ENCODE measurements at regions not wholly inside any gene's neighbourhood (a gene's known extent, or its start where the extent isn't known, plus 50 kb on each side); places are given as distances from the start of the nearest gene placed in this dataset.

DNA sequence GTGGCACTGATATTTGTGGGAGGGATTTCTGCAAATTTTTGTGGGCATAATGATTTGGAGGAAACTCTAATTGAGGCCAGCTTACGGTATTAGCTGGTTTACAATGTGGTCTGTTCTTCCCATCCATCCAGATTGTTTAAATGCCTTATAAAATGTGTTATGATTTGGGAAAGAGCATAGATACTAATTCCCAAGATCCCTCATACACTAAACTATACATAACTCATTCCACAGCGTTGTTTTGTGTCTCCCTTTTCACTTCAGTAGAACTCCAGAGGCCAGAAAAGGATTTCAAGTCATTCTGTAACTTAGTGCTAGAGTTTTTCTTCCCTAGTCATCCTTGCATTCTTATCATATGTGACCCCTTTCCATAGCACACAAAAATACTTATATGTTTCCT, 292.6 kb upstream of the NT5E start:
- Histone ChIP-seq H3K9ac (ENCODE audit: low read depth in 1 of 2, low read length in 2 of 2) (no peak overlapping the region), H3K27ac (ENCODE audit: low read depth in 1 of 2, low read length in 2 of 2) (no peak overlapping the region), H3K4me3 (ENCODE audit: low read depth in 1 of 3, low read length in 3 of 3) (no peak overlapping the region), H3K4me1 (ENCODE audit: control insufficient read depth in 4 of 4, insufficient read depth in 4 of 4, low read length in 3 of 4) (no peaks in the 10 kb centered on the region), H3K9me3 (ENCODE audit: control insufficient read depth in 4 of 4, low read length in 3 of 4) (no peaks in the 10 kb centered on the region), H3K36me3 (ENCODE audit: control insufficient read depth in 4 of 4, insufficient read depth in 3 of 4, low read depth in 1 of 4, low read length in 3 of 4) (no peaks in the 10 kb centered on the region), H3K27me3 (ENCODE audit: control insufficient read depth in 4 of 4, insufficient read depth in 4 of 4, low read length in 3 of 4) (no peaks in the 10 kb centered on the region)
- no peak for TF ChIP-seq NR2F2 (IDR thresholded peaks at IDR 0.05)
- TF ChIP-seq SP1 (IDR thresholded peaks at IDR 0.05), result no peak
- no peak for TF ChIP-seq JUND (IDR thresholded peaks at IDR 0.05)
- no peak for TF ChIP-seq HNF4A (conservative IDR thresholded peaks at IDR 0.05)
- 54% methylated on average over 2 of the region's 2 CpGs for WGBS
- no peak for DNase-seq (ENCODE audit: low spot score)

DNA sequence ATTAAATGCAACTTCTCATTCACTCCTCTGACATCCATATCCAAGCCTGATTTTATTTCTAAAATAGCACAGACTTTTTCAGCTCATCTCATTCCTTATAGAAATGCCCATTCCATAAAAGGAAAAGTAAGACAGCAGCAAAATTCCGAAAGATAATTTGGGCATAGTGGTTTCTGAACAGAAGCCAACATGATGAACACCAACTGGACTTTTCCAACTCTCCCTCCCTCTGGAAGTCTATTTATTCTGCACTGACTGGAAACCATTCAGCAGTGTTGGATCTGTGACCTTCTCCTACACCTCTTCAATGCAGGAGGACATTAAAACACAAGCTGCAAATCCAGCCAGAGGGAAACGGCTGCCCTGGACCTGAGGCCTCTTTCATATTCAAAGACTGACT, 306.2 kb upstream of the NT5E start:
- WGBS, result 52% methylated on average over 2 of the region's 2 CpGs
- no peaks in the 10 kb centered on the region for H3K4me1 ChIP-seq (ENCODE audit: control insufficient read depth in 4 of 4, insufficient read depth in 4 of 4, low read length in 3 of 4)
- no peak for DNase-seq (ENCODE audit: low spot score)

More for the DNA sequence above, 306.2 kb upstream of the NT5E start:
- Histone ChIP-seq H3K9ac (ENCODE audit: low read depth in 1 of 2, low read length in 2 of 2) (no peak overlapping the region), H3K4me3 (ENCODE audit: low read depth in 1 of 3, low read length in 3 of 3) (no peak overlapping the region), H3K36me3 (ENCODE audit: control insufficient read depth in 4 of 4, insufficient read depth in 3 of 4, low read depth in 1 of 4, low read length in 3 of 4) (no peaks in the 10 kb centered on the region), H3K9me3 (ENCODE audit: control insufficient read depth in 4 of 4, low read length in 3 of 4) (no peaks in the 10 kb centered on the region), H3K27ac (ENCODE audit: low read depth in 1 of 2, low read length in 2 of 2) (no peak overlapping the region), H3K27me3 (ENCODE audit: control insufficient read depth in 4 of 4, insufficient read depth in 4 of 4, low read length in 3 of 4) (no peaks in the 10 kb centered on the region)
- TF ChIP-seq HNF4A (conservative IDR thresholded peaks at IDR 0.05) (no peak), EGR1 (IDR thresholded peaks at IDR 0.05; ENCODE audit: low read depth in 2 of 2) (no peak), RXRA (IDR thresholded peaks at IDR 0.05) (no peak), NR2F2 (IDR thresholded peaks at IDR 0.05) (no peak), RAD21 (IDR thresholded peaks at IDR 0.05) (no peak), SP1 (IDR thresholded peaks at IDR 0.05) (no peak), GABPA (IDR thresholded peaks at IDR 0.05 in 1 of 2, conservative IDR thresholded peaks at IDR 0.05 in 1 of 2) (no peak), FOXA1 (IDR thresholded peaks at IDR 0.05) (no peak), TAF1 (conservative IDR thresholded peaks at IDR 0.05) (no peak), YY1 (IDR thresholded peaks at IDR 0.05) (no peak), JUND (IDR thresholded peaks at IDR 0.05) (no peak), HNF4G (IDR thresholded peaks at IDR 0.05) (no peak), FOXA2 (IDR thresholded peaks at IDR 0.05) (no peak)
- TF ChIP-seq, protein P1, sequence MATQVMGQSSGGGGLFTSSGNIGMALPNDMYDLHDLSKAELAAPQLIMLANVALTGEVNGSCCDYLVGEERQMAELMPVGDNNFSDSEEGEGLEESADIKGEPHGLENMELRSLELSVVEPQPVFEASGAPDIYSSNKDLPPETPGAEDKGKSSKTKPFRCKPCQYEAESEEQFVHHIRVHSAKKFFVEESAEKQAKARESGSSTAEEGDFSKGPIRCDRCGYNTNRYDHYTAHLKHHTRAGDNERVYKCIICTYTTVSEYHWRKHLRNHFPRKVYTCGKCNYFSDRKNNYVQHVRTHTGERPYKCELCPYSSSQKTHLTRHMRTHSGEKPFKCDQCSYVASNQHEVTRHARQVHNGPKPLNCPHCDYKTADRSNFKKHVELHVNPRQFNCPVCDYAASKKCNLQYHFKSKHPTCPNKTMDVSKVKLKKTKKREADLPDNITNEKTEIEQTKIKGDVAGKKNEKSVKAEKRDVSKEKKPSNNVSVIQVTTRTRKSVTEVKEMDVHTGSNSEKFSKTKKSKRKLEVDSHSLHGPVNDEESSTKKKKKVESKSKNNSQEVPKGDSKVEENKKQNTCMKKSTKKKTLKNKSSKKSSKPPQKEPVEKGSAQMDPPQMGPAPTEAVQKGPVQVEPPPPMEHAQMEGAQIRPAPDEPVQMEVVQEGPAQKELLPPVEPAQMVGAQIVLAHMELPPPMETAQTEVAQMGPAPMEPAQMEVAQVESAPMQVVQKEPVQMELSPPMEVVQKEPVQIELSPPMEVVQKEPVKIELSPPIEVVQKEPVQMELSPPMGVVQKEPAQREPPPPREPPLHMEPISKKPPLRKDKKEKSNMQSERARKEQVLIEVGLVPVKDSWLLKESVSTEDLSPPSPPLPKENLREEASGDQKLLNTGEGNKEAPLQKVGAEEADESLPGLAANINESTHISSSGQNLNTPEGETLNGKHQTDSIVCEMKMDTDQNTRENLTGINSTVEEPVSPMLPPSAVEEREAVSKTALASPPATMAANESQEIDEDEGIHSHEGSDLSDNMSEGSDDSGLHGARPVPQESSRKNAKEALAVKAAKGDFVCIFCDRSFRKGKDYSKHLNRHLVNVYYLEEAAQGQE (IDR thresholded peaks at IDR 0.05), result no peak
- TF ChIP-seq, protein P2, sequence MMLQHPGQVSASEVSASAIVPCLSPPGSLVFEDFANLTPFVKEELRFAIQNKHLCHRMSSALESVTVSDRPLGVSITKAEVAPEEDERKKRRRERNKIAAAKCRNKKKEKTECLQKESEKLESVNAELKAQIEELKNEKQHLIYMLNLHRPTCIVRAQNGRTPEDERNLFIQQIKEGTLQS (IDR thresholded peaks at IDR 0.05), result no peak
- TF ChIP-seq, protein P3, sequence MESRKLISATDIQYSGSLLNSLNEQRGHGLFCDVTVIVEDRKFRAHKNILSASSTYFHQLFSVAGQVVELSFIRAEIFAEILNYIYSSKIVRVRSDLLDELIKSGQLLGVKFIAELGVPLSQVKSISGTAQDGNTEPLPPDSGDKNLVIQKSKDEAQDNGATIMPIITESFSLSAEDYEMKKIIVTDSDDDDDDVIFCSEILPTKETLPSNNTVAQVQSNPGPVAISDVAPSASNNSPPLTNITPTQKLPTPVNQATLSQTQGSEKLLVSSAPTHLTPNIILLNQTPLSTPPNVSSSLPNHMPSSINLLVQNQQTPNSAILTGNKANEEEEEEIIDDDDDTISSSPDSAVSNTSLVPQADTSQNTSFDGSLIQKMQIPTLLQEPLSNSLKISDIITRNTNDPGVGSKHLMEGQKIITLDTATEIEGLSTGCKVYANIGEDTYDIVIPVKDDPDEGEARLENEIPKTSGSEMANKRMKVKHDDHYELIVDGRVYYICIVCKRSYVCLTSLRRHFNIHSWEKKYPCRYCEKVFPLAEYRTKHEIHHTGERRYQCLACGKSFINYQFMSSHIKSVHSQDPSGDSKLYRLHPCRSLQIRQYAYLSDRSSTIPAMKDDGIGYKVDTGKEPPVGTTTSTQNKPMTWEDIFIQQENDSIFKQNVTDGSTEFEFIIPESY (IDR thresholded peaks at IDR 0.05), result no peak
- TF ChIP-seq, protein P4, sequence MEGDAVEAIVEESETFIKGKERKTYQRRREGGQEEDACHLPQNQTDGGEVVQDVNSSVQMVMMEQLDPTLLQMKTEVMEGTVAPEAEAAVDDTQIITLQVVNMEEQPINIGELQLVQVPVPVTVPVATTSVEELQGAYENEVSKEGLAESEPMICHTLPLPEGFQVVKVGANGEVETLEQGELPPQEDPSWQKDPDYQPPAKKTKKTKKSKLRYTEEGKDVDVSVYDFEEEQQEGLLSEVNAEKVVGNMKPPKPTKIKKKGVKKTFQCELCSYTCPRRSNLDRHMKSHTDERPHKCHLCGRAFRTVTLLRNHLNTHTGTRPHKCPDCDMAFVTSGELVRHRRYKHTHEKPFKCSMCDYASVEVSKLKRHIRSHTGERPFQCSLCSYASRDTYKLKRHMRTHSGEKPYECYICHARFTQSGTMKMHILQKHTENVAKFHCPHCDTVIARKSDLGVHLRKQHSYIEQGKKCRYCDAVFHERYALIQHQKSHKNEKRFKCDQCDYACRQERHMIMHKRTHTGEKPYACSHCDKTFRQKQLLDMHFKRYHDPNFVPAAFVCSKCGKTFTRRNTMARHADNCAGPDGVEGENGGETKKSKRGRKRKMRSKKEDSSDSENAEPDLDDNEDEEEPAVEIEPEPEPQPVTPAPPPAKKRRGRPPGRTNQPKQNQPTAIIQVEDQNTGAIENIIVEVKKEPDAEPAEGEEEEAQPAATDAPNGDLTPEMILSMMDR (IDR thresholded peaks at IDR 0.05; ENCODE audit: low read depth, low read length, missing input control), result no peak
- TF ChIP-seq, protein P5, sequence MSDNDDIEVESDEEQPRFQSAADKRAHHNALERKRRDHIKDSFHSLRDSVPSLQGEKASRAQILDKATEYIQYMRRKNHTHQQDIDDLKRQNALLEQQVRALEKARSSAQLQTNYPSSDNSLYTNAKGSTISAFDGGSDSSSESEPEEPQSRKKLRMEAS (IDR thresholded peaks at IDR 0.05), result no peak
